OCI-LY7 (cell line): ENCODE measurements at regions not wholly inside any gene's neighbourhood (a gene's known extent, or its start where the extent isn't known, plus 50 kb on each side); places are given as distances from the start of the nearest gene placed in this dataset.

Experiments used
- BruUV-seq: library from RNA; stranded (reverse); fragments of 400-500 nt; replicated peaks from 2 replicates; lab custom pipeline; 2021; lab: Mats Ljungman, UMichigan
- CTCF ChIA-PET: fragments of 300-600 bp; sonication (Branson Sonifier 250); formaldehyde crosslinking; loops from one replicate; lab custom pipeline; 2022; ENCODE audit warnings: antibody characterized with exemption; ENCODE audit not compliant: unreplicated experiment; lab: Charles Lee
- POLR2A ChIA-PET: fragments of 300-600 bp; sonication (Branson Sonifier 250); formaldehyde crosslinking; loops from one replicate; lab custom pipeline; 2022; ENCODE audit warnings: antibody characterized with exemption; lab: Charles Lee
- DNase-seq: peaks from one replicate; pipeline ENCODE4 v3.0.0-alpha.2; 2015; ENCODE audit warnings: low spot score
- H2AFZ ChIP-seq: fragments of 200-600 bp; sonication (generic), shearing (Covaris generic); 2 replicates; pipeline ENCODE4 v1.6.1; 2014; ENCODE audit warnings: mild to moderate bottlenecking, antibody characterized with exemption, low read length, moderate library complexity
- H3K27ac ChIP-seq: fragments of 200-600 bp; sonication (generic); 2 replicates; pipeline ENCODE4 v1.5.1; 2014; ENCODE audit warnings: mixed run types, low read depth, mild to moderate bottlenecking, moderate library complexity, low read length, inconsistent platforms; ENCODE audit not compliant: poor library complexity, severe bottlenecking
- H3K36me3 ChIP-seq: fragments of 200-600 bp; sonication (generic); 2 replicates; pipeline ENCODE4 v1.6.1; 2014; ENCODE audit warnings: mild to moderate bottlenecking, antibody characterized with exemption, low read length, moderate library complexity, mixed read lengths; ENCODE audit not compliant: insufficient read depth
- H3K4me1 ChIP-seq: fragments of 200-600 bp; sonication (generic); 2 replicates; pipeline ENCODE4 v1.5.1; 2014; ENCODE audit warnings: mild to moderate bottlenecking, low read length; ENCODE audit not compliant: insufficient read depth, poor library complexity, severe bottlenecking
- H3K4me2 ChIP-seq: fragments of 200-600 bp; sonication (generic); 2 replicates; pipeline ENCODE4 v1.6.1; 2014; ENCODE audit warnings: mild to moderate bottlenecking, low read length
- H3K4me3 ChIP-seq: fragments of 200-600 bp; sonication (generic); 2 replicates; pipeline ENCODE4 v1.5.1; 2014; ENCODE audit warnings: mild to moderate bottlenecking, low read depth, low read length; ENCODE audit not compliant: poor library complexity, severe bottlenecking
- H3K79me2 ChIP-seq: fragments of 200-600 bp; sonication (generic); 2 replicates; pipeline ENCODE4 v1.6.1; 2016; ENCODE audit warnings: low read depth, mild to moderate bottlenecking, low read length, moderate library complexity, mixed read lengths; ENCODE audit not compliant: insufficient read depth
- H3K9me2 ChIP-seq: fragments of 200-600 bp; sonication (generic); 2 replicates; pipeline ENCODE4 v1.6.1; 2016; ENCODE audit warnings: mild to moderate bottlenecking, low read length, mixed read lengths; ENCODE audit not compliant: insufficient read depth
- H3K9me3 ChIP-seq: fragments of 200-600 bp; sonication (generic); 2 replicates; pipeline ENCODE4 v1.6.1; 2014; ENCODE audit warnings: mild to moderate bottlenecking, mixed run types, low read length, mixed read lengths
- H4K20me1 ChIP-seq: fragments of 200-600 bp; sonication (generic); 2 replicates; pipeline ENCODE4 v1.6.1; 2014; ENCODE audit warnings: mild to moderate bottlenecking, antibody characterized with exemption, low read length, moderate library complexity, mixed read lengths; ENCODE audit not compliant: insufficient read depth
- EZH2phosphoT487 ChIP-seq: fragments of 200-600 bp; sonication (generic); IDR thresholded peaks from 2 replicates; pipeline ENCODE4 v1.6.1; 2018; ENCODE audit warnings: low read depth, borderline replicate concordance, mild to moderate bottlenecking, mixed run types, antibody characterized with exemption, low read length, moderate library complexity, mixed read lengths
- intact Hi-C: fragments of 100-400 bp; cut with micrococcal nuclease; formaldehyde crosslinking; loops from one replicate; pipeline ENCODE4 v1.10.0; 2022; ENCODE audit not compliant: unreplicated experiment
- TF ChIP-seq, protein P1 (sequence below): fragments of 200-600 bp; sonication (generic); conservative IDR thresholded peaks from 2 replicates; pipeline ENCODE4 v1.5.1; 2014; ENCODE audit warnings: mild to moderate bottlenecking, antibody characterized with exemption, low read length, moderate library complexity, mixed read lengths

DNA sequence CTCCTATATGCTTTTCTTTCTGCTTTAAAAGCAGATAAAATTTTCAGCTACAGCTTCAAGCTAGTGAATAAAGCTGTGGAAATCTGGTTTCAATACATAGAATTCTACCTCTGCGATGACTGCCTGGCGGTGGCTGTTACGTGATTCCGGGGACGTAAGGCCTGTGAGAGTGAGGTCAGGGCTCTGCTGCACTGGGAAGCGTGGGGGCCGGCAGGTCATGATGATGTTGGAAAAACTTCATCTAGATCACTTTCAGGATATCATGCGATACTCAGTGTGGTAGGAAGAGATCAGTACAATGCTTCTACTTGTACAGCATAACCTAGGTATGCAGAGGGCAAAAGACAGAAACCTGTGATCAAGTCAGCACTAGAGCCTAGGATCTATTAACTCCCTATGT, 546.8 kb upstream of the B3GAT1 start:
- CTCF ChIA-PET = no interaction called here
- TF ChIP-seq, protein P1, sequence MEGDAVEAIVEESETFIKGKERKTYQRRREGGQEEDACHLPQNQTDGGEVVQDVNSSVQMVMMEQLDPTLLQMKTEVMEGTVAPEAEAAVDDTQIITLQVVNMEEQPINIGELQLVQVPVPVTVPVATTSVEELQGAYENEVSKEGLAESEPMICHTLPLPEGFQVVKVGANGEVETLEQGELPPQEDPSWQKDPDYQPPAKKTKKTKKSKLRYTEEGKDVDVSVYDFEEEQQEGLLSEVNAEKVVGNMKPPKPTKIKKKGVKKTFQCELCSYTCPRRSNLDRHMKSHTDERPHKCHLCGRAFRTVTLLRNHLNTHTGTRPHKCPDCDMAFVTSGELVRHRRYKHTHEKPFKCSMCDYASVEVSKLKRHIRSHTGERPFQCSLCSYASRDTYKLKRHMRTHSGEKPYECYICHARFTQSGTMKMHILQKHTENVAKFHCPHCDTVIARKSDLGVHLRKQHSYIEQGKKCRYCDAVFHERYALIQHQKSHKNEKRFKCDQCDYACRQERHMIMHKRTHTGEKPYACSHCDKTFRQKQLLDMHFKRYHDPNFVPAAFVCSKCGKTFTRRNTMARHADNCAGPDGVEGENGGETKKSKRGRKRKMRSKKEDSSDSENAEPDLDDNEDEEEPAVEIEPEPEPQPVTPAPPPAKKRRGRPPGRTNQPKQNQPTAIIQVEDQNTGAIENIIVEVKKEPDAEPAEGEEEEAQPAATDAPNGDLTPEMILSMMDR = no peak
- no peak for TF ChIP-seq EZH2phosphoT487

DNA sequence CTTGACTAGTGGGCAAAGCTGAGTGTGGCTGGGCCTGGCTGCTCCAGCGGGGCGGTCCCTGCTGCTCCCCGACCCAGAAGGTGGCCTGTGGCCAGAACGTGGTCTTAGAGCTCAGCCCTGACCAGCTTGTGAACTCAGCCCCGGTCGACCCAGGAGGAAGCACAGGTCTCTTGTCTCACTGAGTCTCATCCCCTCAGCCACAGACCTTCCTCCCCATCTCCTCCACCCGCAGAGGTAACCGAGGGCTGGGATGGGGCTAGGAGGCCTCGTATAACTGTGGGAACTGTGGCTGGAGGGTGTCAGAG, 546.2 kb upstream of the B3GAT1 start:
- intact Hi-C loops = no loop called here
- H3K4me1 ChIP-seq = no peaks in the 10 kb centered on the region
- H3K9me3 ChIP-seq = no peaks in the 10 kb centered on the region
- H3K27ac ChIP-seq = no peak overlapping the region
- TF ChIP-seq, protein P1 = no peak
- BruUV-seq = no TSS peak
- H3K9me2 ChIP-seq = no peaks in the 10 kb centered on the region
- H3K79me2 ChIP-seq = no peaks in the 10 kb centered on the region
- H2AFZ ChIP-seq = no peak overlapping the region
- no peaks in the 10 kb centered on the region for H3K36me3 ChIP-seq
- no peak overlapping the region for H3K4me3 ChIP-seq
- CTCF ChIA-PET = no interaction called here
- POLR2A ChIA-PET = no interaction called here
- DNase-seq = no peak
- H3K4me2 ChIP-seq = no peak overlapping the region
- H4K20me1 ChIP-seq = no peaks in the 10 kb centered on the region

More for the DNA sequence above, 546.8 kb upstream of the B3GAT1 start:
- Histone ChIP-seq H3K36me3 (no peaks in the 10 kb centered on the region), H4K20me1 (no peaks in the 10 kb centered on the region), H2AFZ (no peak overlapping the region), H3K4me2 (no peak overlapping the region), H3K9me3 (no peaks in the 10 kb centered on the region), H3K4me3 (no peak overlapping the region), H3K27ac (no peak overlapping the region), H3K4me1 (no peaks in the 10 kb centered on the region), H3K79me2 (no peaks in the 10 kb centered on the region), H3K9me2 (no peaks in the 10 kb centered on the region)
- intact Hi-C loops = no loop called here
- BruUV-seq = no TSS peak
- no peak for DNase-seq
- POLR2A ChIA-PET = no interaction called here

DNA sequence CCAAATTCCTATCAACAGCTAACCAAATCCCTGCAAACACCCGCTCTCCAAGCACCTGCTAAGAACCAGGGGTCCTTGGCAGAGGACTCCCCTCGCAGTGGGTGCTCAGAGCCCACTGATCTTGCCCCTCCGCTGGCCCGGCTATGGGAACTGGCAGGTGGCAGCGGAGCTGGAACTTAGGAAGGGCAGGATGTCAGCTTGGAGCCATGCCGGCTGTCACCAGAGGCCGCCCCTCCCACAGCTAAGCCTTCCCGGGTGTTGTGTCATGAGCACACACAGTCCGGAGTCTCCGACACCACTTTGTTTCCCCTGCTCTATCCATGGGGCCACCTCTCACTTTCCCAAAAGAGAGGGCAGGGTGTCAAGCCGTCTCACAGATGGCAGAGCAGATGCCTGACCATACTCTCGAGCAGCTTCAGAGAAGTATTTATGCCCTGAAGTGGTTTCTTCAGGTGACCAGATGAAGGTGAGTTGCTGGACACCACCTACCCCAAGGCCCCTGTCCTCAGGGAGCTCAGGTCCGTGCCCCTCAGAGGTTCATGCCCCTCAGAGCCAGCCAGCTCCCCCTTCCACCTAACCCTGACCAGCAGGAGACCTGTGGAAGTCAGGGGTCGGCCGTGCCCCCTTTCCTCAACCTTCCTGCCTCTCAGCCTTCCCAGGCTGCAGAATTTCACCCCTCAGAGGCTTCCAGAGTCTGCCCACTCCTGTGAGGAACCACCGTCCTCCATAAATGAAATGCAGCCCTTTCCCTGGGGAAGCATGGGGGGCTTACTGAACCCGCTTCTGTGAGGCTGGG, 545.7 kb upstream of the B3GAT1 start:
- Histone ChIP-seq H4K20me1 (no peaks in the 10 kb centered on the region), H3K4me3 (no peak overlapping the region), H3K79me2 (no peaks in the 10 kb centered on the region), H3K27ac (no peak overlapping the region), H2AFZ (no peak overlapping the region), H3K4me2 (no peak overlapping the region), H3K36me3 (no peaks in the 10 kb centered on the region), H3K4me1 (no peaks in the 10 kb centered on the region), H3K9me3 (no peaks in the 10 kb centered on the region), H3K9me2 (no peaks in the 10 kb centered on the region)
- no TSS peak for BruUV-seq
- CTCF ChIA-PET = no interaction called here
- POLR2A ChIA-PET = no interaction called here
- intact Hi-C loops = no loop called here
- DNase-seq = no peak
- no peak for TF ChIP-seq EZH2phosphoT487
- TF ChIP-seq, protein P1 = no peak
